CD4-positive, alpha-beta T cell (primary cell): ENCODE measurements at regions not wholly inside any gene's neighbourhood (a gene's known extent, or its start where the extent isn't known, plus 50 kb on each side); places are given as distances from the start of the nearest gene placed in this dataset.

ENCODE experiments used
- ATAC-seq: fragments of 200-7000 bp; cut with Tn5 transposase; one replicate; pipeline ENCODE4 v1.10.0; 2022; ENCODE audit warnings: mild to moderate bottlenecking; ENCODE audit not compliant: poor library complexity
- CTCF ChIA-PET: fragments of 350-600 bp; sonication (Branson Sonifier 250); formaldehyde crosslinking; loops from one replicate; lab custom pipeline; 2021; ENCODE audit warnings: antibody characterized with exemption, inconsistent platforms; lab: Charles Lee
- POLR2A ChIA-PET: fragments of 350-600 bp; sonication (Branson Sonifier 250); formaldehyde crosslinking; loops from one replicate; lab custom pipeline; 2021; ENCODE audit warnings: antibody characterized with exemption, inconsistent platforms; lab: Charles Lee
- DNase-seq, 14 experiments: peaks; one replicate each; pipeline ENCODE4 v3.0.0-alpha.2; 2013 to 2020; ENCODE audit warnings: mixed read lengths in 2 of 14
- H3K27ac ChIP-seq, 2 donors: one replicate each; pipeline versions ENCODE4 v1.5.1 to v1.7.0; 2013; ENCODE audit warnings: low read length in 2 of 2, low read depth in 1 of 2, mild to moderate bottlenecking in 1 of 2
- H3K27me3 ChIP-seq, 2 experiments: 1 replicate in 1 of 2; 2 replicates in 1 of 2; pipeline versions ENCODE4 v1.6.1 to v1.7.0; 2013; ENCODE audit warnings: low read length in 2 of 2, control low read depth in 1 of 2, mild to moderate bottlenecking in 1 of 2, moderate library complexity in 1 of 2; ENCODE audit not compliant: insufficient read depth in 2 of 2, control insufficient read depth in 1 of 2
- H3K36me3 ChIP-seq: one replicate; pipeline ENCODE4 v1.6.1; 2013; ENCODE audit warnings: low read length, control low read depth; ENCODE audit not compliant: insufficient read depth
- H3K4me1 ChIP-seq: one replicate; pipeline ENCODE4 v1.6.1; 2013; ENCODE audit warnings: low read length, control low read depth; ENCODE audit not compliant: insufficient read depth
- H3K4me3 ChIP-seq: one replicate; pipeline ENCODE4 v1.5.1; 2013; ENCODE audit warnings: mild to moderate bottlenecking, low read length, moderate library complexity
- H3K9me3 ChIP-seq, 2 experiments: 1 replicate in 1 of 2; 2 replicates in 1 of 2; pipeline versions ENCODE4 v1.6.1 to v1.7.0; 2013; ENCODE audit warnings: low read length in 2 of 2, mild to moderate bottlenecking in 2 of 2, control low read depth in 1 of 2, moderate library complexity in 1 of 2; ENCODE audit not compliant: control insufficient read depth in 1 of 2, insufficient read depth in 1 of 2
- H3K27ac Mint-ChIP-seq: one replicate; pipeline ENCODE4 v1.8.0; 2020; ENCODE audit warnings: mixed read lengths
- H3K27me3 Mint-ChIP-seq: one replicate; pipeline ENCODE4 v1.8.0; 2021; ENCODE audit warnings: mixed read lengths
- H3K36me3 Mint-ChIP-seq: one replicate; pipeline ENCODE4 v1.8.0; 2021; ENCODE audit warnings: low read depth, mixed read lengths
- H3K4me1 Mint-ChIP-seq: one replicate; pipeline ENCODE4 v1.8.0; 2021; ENCODE audit warnings: low read depth, mixed read lengths
- H3K4me3 Mint-ChIP-seq: one replicate; pipeline ENCODE4 v1.8.0; 2020; ENCODE audit warnings: mild to moderate bottlenecking, mixed read lengths
- H3K9me3 Mint-ChIP-seq: one replicate; pipeline ENCODE4 v1.8.0; 2020; ENCODE audit warnings: mixed read lengths
- intact Hi-C, 2 experiments: fragments of 100-400 bp; cut with DNase I in 1 of 2; cut with micrococcal nuclease in 1 of 2; formaldehyde crosslinking; loops; one replicate each; pipeline versions ENCODE4 v1.15.1 to v1.9.0; 2023 to 2025; cut with DNase I, micrococcal nuclease
- TF ChIP-seq, protein P1 (sequence below): fragments of 200-600 bp; IDR thresholded peaks from one replicate; pipeline ENCODE4 v1.8.0; 2022; ENCODE audit warnings: antibody characterized with exemption, mild to moderate bottlenecking

DNA sequence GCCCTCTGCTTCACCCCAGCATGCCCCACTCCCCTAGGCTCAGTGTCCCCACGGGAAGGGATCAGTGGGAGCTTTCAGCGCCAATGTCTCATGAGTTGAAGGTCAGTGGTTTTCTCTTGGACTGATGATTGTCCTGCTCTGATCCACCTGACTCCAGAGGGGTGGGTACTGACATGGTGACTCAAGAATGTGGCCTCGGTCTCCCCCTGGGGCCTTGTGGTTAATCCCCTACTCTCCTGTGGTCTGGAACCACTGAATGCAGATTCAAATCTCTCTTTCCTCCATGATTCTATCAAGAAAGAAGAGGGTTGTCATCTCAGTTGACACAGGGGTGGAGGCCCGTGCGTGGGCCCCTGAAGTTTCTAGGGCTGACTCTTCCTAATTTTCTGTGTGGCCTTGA lies 176.9 kb downstream of the RPS24 start:
- Histone ChIP-seq H3K27me3 (peaks cover 0 to 4% of the 10 kb centered on the region in 2 experiments), H3K4me3 (no peak overlapping the region), H3K36me3 (no peaks in the 10 kb centered on the region), H3K9me3 (no peaks in the 10 kb centered on the region), H3K4me1 (peaks cover 2% of the 10 kb centered on the region), H3K27ac (no peak overlapping the region)
- CTCF ChIA-PET: no interaction called here
- ATAC-seq: no peak
- intact Hi-C loops: no loop called here
- TF ChIP-seq, protein P1, sequence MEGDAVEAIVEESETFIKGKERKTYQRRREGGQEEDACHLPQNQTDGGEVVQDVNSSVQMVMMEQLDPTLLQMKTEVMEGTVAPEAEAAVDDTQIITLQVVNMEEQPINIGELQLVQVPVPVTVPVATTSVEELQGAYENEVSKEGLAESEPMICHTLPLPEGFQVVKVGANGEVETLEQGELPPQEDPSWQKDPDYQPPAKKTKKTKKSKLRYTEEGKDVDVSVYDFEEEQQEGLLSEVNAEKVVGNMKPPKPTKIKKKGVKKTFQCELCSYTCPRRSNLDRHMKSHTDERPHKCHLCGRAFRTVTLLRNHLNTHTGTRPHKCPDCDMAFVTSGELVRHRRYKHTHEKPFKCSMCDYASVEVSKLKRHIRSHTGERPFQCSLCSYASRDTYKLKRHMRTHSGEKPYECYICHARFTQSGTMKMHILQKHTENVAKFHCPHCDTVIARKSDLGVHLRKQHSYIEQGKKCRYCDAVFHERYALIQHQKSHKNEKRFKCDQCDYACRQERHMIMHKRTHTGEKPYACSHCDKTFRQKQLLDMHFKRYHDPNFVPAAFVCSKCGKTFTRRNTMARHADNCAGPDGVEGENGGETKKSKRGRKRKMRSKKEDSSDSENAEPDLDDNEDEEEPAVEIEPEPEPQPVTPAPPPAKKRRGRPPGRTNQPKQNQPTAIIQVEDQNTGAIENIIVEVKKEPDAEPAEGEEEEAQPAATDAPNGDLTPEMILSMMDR: no peak
- POLR2A ChIA-PET: no interaction called here
- Mint-ChIP-seq H3K4me1 (peaks cover 6% of the 10 kb centered on the region), H3K9me3 (no peaks in the 10 kb centered on the region), H3K27ac (no peak overlapping the region), H3K4me3 (no peak overlapping the region), H3K27me3 (peaks cover 12% of the 10 kb centered on the region), H3K36me3 (no peaks in the 10 kb centered on the region)
- no peak for DNase-seq

DNA sequence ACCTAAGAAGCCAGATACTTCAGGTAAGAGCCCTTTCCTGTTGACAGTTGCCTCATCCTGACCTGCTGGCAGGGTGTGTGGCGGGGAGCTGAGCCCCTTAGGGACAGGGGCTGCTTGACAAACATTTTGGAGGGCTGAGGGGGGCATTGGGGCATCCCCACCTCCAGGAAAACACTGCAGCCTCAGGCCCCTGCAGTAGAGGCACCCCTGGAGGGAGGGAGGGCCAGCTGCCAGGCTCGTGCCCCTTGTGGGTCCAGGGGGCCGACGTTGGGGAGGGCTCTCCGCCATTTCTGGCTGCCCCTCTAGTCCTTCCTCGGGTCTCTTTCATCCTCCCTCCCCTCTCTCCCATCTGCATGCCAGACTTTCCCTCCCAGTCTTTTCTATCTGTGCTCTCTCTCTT lies 177.3 kb downstream of the RPS24 start:
- Mint-ChIP-seq H3K9me3 (no peaks in the 10 kb centered on the region), H3K4me3 (no peak overlapping the region), H3K36me3 (no peaks in the 10 kb centered on the region), H3K27me3 (peaks cover 12% of the 10 kb centered on the region), H3K4me1 (peaks cover 1% of the 10 kb centered on the region), H3K27ac (no peak overlapping the region)
- Histone ChIP-seq H3K4me1 (no peaks in the 10 kb centered on the region), H3K27ac (no peak overlapping the region), H3K36me3 (no peaks in the 10 kb centered on the region), H3K4me3 (no peak overlapping the region), H3K9me3 (no peaks in the 10 kb centered on the region), H3K27me3 (peaks cover 0 to 4% of the 10 kb centered on the region in 2 experiments)
- ChIA-PET POLR2A (no interaction called here), CTCF (no interaction called here)
- intact Hi-C loops: no loop called here
- no peak for DNase-seq
- TF ChIP-seq, protein P1: no peak
- no peak for ATAC-seq

DNA sequence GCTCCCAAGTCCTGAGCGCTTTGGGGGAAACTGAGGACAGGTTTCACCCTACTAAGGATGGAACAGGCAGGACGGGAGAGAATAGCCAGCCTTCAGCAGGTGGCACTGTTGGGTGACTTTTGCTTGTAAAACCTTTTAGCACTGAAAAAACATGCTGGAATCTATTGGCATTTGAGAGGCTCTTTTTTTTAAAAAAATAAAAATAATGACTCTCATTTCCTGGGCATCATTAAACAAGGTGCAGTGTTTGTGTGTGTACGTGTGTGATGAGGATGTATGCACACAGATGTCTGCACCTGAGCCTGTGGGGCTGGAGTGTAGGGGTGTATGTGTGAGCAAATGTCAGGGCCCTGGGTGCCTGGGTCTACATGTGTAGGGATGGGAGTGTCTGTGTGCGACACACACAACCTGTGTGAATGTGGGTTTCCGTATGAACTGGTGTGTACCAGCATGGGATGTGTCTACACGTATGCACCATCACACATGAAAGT lies 177.9 kb downstream of the RPS24 start:
- no peak overlapping the region for H3K4me3 Mint-ChIP-seq
- ChIA-PET POLR2A (no interaction called here), CTCF (no interaction called here)
- peaks cover 15% of the 10 kb centered on the region for H3K27me3 Mint-ChIP-seq
- TF ChIP-seq, protein P1: peak; percentile 18
- Histone ChIP-seq H3K27me3 (peaks cover 0 to 4% of the 10 kb centered on the region in 2 experiments), H3K9me3 (no peaks in the 10 kb centered on the region), H3K4me3 (no peak overlapping the region), H3K4me1 (no peaks in the 10 kb centered on the region), H3K36me3 (no peaks in the 10 kb centered on the region), H3K27ac (no peak overlapping the region)
- ATAC-seq (no peak), DNase-seq (peak in 4 of 14 experiments; percentile 1 to 27 (median 14))
- no peak overlapping the region for H3K27ac Mint-ChIP-seq
- no peaks in the 10 kb centered on the region for H3K36me3 Mint-ChIP-seq
- no peaks in the 10 kb centered on the region for H3K4me1 Mint-ChIP-seq
- intact Hi-C loops: no loop called here
- H3K9me3 Mint-ChIP-seq: no peaks in the 10 kb centered on the region
